ENCODE measurements at regions not wholly inside any gene's neighbourhood (a gene's known extent, or its start where the extent isn't known, plus 50 kb on each side); places are given as distances from the start of the nearest gene placed in this dataset.

DNA sequence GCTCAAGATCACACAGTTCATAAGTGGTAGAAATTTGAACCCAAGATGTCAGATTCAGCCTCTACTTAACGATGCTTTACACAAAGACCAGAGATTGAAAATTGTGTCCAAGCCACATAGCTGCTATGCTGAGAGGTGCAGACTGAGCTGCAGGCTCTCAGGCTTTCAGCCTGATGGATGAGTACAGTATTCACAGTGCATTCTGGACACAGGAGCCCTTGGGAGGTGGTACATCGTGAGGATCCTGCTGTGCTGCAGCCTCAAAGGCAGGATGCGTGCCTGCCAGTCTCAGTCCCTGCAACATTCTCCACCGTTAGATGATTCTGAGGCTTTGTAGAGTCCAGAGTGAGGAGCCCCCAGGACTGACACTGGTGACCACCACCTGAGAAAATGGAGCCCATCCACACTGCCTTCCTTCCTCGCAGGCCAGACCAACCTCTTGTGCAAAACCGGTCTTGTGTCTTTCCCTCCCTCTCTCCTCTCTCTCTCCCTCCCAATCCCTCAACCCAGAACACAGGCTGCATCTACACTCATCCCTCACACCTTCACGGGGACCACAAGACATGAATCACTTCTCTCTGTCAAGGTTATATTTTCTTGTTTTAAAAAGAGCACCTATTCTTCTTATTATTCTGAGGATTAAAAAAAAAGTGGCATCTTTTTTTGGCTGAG lies 203.4 kb upstream of the ZNF507 start:
- DNase-seq, result no peak

DNA sequence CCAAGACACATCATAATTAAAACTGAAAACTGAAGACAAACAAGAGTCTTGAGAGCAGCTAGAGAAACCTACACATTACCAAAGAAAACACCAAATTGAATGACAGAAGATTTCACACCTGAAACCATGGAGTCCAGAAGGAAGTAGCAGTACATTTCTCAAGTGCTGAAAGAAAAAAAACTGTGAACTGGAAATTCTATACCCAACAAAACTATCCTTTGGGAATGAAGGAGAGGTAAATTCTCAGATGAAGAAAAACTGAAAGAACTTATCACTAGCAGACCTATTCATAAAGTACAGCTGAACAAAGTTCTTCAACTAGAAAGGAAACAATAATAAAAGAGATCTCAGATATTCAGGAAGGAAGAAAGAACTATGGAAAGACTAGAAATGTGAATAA lies 198.7 kb upstream of the ZNF507 start:
- no peak for DNase-seq

DNA sequence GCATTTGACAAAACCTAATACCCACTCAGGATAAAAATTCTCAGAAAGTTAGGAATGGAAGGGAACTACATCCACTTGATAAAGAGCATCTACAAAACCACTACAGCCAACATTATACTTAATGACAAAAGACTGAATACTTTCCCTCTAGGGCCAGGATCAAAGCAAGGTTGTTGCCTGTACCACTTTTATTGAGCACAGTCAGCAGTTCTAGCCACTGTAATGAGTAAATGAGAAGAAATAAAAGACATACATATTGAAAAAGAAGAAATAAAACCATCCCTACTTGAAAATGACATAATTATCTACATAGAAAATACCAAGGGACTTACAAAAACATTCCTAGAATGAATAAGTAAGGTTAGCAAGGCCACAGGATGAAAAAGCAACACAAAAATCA lies 194.8 kb upstream of the ZNF507 start:
- DNase-seq, result no peak

DNA sequence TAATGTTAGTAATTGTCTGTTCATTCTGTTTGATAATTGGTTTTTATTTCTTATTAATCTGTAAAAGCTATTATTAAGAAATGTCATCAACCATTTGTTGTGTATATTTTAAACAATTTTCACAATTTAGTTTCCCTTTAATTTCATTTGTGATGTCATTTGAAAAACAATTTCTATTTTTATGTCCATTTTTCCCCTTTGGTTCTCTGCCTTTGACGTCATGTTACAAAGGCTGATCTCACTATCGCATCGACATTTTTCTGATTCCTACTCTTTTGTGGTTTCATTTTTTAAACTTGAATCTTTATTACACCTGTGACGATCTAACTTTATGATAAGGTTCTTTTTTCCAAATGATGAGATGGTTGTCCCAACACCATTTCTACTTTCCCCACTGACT lies 191.0 kb upstream of the ZNF507 start:
- no peak for DNase-seq

DNA sequence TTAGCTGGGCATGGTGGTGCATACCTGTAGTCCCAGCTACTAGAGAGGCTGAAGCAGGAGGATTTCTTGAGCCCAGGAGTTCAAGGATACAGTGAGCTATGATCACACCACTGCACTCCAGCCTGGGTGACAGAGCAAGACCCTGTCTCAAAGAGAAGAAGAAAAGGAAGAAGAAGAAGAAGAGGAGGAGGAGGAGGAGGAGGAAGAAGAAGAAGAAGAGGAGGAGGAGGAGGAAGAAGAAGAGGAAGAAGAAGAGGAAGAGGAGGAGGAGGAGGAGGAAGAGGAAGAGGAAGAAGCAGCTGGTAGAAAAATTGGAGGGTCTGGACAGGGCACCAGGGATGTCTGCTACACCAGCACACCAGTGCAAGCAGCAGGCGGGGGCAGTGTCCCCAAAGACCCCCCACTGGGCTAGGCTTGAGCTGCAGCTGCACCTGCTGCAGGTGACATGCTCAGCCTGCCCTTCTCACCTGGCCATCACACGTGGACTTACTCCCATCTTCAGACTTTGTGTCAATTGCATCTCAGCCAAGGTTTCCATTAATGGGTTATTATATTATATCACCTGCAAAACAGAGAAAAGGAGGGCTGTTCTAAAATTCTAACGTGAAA lies 180.9 kb upstream of the ZNF507 start:
- no peak for DNase-seq

DNA sequence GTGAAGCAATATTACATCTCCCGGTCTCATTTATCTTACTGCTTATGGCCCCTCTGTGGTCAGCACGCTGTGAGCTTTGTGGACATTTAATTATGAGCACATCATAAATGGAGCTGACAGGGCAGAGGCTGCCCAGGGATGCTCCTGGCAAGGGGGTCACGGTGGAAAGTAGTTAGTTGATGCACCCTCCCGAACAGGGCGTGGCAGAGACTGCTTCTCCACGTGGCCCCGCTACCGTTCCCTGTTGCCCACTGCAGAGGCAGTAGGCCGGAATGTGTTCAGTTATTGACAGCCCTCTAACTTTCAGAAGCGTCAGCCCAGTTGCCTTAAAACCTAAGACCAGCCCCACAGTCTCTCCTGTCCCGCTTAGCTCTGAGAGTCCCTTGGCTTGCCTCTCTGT lies 180.3 kb upstream of the ZNF507 start:
- DNase-seq, result no peak

DNA sequence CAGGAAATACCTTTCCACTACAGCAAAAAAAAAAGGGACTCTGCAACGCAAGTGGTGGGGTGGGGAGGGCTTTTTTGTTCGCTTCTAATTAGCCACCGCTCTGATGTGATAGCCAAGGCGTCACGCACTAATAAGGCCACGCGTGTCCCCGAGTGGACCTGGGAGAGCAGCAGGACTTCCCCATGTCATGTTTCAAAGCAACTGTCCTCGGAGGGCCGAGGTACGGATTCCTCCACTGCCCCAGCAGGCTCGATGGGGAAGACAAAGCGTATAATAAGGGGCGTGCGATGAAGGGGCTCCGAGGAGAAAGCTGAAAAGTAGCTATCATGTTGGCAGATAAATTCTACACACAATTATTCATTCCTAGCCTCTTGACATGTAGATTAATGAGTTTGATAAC lies 179.7 kb upstream of the ZNF507 start:
- no peak for DNase-seq

DNA sequence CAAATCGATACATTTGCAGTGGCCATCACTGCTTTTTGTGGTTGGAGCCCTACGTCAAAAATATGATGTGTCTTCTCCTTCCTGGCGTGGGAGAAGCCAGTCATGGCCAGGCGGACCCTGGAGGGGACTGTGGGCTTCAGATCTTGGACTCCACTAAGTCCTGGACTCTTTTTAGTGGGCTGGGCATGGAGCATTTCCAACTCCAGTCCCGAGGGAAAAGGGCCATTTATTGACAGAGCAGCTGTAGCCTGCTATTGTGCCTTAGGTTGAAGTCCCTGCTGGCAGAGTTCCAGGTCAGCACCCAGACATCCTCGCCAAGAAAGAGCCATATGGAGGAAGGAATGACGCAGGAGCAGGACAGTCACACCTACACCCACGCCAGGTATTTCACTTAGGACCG lies 179.2 kb upstream of the ZNF507 start:
- no peak for DNase-seq

DNA sequence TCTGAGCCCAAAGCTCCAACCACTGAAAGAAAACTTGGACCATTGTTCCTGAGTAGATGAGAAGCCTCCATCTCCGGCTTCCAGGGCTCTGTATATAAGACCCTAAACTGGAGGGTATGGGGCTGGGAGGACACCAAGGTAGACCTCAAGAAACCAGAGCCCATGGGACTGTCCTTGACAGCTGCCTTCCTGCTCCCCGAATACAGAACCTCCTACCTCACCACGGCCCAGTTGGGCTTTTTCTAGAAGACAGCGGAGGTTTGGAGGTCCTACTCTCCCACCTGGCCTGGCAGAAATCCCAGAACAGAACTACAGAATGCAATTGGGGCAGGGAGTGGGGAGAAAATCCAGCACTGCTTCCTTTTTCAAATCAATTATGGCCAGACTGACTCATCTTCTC lies 177.3 kb upstream of the ZNF507 start:
- DNase-seq, result no peak

DNA sequence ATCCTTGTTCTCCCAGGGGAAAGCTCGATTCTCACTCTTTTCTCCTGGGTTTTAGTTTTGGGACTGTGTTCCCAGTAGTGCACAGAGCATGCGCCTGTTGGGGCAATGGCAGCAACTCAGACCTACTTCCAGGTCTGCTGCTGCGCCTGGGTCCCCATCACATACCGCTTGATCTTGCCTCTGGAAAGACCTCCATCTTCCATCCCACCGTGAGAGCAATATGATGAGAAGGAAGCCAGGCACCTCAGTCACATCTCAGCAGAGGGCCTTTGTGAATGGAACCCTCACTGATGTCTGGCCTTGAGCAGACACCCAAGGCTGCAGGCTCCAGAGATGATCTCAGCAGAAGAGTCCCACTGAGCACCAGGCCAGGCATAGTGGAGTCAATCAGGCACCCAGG lies 176.8 kb upstream of the ZNF507 start:
- no peak for DNase-seq

DNA sequence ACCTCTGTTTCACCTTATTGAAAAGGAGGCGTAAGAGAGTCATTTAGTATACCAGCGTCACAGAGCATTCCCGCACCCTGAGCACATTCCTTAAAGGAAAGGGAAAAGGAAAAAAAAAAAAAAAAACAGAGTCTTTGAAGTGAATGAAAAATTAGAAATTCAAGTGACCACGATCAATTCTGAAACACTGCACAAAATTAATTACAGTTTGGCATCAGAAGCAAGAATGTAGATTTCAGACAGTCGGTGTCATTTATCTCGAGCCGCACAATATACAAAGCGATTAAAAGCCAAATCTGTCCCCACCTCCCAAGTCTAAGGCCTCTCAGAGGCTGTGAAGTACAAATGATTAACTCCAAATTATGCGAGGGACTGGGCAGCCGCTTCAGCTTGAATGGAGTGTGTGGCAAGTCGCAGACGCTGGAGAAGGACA lies 173.7 kb upstream of the ZNF507 start:
- DNase-seq, result no peak

DNA sequence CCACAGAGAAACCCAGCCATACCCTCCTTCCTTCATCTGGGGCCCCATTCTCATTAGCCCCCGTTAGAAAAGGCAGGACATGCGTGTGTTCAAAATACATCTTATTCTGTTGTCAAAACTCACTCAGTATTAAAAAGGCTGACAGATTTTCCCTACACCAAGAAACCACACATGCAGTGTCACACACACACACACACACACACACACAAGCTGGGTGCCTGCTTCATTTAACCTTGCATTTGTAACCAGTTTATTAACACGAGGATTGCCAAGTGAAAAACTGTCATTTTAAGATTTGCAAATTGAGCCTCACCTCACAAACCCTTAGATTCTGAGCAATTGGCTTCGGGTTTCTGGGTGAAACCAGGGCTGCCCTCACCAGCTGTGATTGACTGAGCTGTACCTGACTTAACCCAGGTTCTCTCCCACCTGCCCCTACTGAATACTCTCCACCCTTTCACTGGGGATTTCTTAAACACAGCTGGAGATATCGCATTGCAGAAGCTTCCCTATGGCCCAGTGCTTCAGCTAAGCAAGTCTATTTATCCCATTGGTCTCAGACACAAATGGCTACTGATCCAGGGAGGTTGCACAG lies 172.7 kb upstream of the ZNF507 start:
- DNase-seq, result no peak

DNA sequence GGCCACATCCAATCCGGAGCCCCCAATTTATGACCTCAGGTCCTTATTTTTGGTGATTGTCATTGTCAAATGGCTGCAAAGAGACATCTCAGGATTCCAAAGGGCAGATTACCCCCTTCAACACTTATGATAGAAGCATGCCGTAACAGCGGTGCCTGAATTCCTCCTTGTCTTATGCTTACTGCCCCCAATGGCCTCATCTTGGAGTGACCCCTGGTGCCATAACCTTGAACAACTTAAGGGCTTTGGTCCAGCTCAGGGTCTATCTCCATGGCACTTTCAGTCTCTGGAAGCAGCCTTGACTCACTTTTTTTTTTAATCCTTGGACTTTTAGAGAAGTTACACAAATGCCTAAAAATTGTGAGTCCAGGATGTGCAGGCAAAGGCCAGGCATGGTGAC lies 171.6 kb upstream of the ZNF507 start:
- no peak for DNase-seq

DNA sequence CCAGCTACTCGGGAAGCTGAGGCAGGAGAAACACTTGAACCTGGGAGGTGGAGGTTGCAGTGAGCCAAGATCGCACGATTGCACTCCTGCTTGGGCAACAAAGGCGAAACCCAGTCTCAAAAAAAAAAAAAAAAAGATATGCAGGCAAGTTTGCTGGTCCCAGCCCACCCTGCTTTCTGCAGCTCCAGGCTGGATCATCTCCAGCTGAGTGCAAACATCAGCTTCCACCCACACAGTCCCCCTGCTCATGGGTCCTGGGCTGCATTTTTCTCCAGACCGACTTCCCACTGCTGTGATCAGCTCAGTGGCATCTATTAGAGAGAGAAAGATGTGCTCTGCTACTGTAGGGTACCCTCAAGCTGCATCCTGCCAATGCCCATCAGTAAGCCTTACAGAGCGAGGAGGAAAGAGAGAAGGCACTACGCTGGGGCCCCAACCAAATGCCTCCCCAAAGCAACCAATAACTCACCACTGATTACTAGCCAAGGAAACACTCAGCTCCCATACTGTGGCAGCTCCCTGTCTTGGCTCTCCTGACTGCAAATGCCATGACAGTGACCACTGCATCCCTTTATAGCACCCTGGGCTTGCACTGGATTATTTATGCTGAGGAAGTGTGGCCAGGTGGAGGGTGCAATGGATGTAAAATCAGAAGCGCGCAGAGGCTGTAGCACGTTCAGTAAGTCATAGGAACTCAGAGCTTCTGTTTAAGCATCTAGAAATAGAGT lies 170.9 kb upstream of the ZNF507 start:
- no peak for DNase-seq

DNA sequence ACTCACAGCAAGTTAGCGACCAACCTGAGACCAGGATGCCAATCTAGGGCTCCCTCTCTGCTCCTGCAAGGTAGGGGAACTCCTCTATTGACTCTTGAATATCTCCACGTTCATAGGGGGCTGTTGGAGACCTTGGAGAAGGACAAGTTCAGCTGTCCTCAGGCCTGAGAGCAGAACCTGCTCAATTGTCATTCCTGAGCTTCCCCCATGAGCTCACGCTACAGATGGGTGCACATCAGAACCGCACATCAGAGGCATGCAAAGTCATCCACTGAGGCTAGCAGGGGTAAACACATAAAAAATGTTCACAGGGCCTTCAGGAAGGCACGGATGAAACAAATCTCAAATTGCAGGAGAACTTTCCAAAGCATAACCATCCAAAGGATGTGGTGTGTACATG lies 168.8 kb upstream of the ZNF507 start:
- no peak for DNase-seq

DNA sequence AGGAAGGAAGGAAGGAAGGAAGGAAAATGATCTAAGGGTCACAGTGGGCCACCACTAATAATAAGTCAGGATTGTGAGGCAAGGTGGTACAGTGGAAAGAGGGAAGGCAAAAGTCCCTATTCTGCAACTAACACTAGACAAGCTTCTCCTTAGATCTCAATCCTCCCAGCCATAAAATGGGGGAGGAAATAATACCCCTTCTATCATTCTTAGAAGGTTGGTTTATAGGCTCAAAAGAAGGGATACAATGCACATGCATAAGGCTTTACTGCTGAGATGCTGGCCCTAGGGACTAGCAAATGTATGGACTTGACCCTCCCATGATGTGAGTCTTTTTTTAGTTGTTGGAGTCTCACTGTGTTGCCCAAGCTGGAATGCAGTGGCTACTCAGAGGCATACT lies 167.7 kb upstream of the ZNF507 start:
- no peak for DNase-seq

DNA sequence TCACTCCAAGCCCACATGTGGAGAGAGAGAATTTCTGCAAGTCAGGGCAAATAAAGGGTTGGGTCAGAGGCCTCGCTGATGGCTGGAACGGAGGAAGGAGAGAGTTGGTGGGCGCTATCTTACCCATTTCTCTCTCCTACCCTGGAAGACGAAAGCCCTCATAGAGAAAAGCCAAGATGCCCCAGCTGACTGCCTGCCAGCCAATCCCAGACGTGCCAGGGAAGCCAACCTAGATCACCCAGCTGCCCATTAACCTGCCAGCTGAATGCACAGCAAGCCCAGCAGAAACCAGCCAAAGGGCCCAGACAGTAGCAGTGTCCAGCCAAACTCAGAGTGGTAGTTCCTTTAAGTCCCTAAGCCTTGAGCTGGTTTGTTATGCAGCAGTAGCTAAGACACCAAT lies 167.0 kb upstream of the ZNF507 start:
- DNase-seq, result no peak

DNA sequence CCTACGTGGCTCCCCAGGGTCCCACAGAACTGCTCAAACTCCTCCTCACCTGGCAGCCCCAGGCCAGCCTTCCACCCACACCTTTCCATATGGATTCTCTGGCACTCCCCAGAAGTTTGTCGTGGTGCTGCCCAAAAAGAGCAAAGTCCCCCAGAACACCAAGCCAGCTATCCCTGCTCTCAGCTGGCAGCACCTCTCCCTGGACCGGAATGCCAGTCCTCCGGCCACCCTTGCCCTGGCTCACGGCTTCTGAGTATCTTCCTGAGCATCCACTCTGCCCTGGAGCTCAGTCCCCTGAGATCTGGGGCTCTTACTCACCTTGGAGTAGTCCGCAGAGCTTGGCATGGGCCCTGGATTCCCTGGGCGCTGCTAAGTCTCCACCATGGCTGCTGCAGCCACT lies 166.5 kb upstream of the ZNF507 start:
- DNase-seq, result no peak

DNA sequence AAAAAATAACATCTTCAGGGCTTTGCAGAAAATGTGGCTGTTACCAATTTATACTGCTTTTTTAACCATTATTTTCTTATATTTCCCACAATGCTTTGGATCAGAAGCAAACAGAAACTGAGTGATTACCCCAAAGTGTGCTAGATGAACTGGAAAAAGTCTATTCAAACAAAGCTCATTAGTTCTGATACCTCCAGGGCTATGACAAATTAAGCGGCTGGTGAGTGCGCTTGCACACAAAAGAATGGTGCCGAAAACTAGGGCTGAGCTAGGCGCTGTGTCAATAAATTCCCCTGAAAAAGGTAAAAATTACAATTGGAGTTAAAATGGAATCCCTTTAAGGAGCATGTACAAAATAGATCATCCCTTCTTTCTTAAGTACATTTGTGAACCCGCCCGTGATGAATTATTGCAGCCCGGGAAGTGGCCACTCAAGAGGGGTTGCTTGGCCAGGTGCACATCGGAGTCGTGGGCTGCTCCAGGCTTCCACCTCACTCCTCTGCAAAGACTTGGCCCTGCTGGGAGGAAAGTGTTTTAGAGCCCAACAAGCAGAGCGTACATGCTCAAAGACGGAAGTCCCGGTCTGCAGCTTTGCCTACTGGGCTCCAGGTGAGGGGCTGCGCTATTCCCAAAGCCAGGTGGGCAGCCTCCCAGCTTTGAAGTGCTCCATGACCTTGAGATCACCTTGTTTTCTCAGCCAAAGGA lies 164.0 kb upstream of the ZNF507 start:
- no peak for DNase-seq

DNA sequence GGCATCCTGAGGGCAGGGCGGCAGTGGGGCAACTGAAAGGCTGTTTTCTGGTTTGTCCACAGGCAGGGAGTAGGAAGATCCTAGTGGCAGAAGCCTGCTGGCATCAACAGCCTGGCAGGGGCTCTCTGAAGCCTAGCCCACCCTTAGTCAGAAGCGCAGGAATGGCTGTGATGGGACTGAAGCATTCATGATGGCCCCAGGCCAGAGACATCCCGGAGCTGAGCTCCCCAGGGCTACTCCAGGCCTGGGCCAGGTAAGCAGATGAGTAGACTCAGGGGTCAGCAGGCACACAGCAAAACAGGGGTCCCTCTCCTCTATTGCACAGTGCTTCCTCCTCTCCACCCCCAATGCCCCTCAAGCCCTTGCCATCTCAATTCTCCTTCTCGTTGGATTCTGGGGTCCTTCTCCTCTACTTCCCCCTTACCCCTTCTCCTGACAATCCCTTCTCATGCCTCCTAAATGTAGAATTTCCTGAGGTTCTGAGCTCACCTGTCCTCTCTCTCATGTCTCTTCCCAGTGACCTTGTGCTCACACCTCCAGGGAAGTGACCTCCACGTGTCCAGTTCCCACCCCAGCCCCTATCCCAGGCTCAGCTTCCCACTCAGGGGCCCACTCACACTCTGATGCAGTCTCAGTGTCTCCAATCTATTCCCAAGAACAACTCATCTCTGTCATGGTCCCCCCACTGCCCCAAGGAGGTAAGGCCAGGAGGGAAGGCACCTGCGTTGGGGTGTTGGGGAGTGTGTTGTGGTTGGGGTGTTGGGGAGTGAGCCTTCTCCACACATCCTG lies 158.7 kb upstream of the ZNF507 start:
- DNase-seq, result no peak

DNA sequence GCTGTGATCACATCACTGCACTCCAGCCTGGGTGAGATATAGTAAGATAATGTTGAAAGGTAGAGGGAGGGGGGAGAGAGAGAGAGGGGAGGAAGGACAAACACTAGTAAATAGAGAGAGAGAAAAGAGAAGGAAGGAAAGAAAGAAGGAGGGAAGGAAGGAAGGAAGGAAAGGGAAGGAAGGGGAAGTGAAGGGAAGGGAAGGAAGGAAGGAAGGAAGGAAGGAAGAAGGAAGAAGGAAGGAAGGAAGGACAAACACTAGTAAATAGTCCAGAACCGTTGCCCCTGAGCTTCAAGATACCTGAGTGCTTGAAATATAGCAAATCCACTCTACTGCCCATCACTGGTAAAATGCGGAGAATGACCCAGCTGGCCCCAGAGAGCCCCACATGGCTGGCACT lies 156.5 kb upstream of the ZNF507 start:
- no peak for DNase-seq

DNA sequence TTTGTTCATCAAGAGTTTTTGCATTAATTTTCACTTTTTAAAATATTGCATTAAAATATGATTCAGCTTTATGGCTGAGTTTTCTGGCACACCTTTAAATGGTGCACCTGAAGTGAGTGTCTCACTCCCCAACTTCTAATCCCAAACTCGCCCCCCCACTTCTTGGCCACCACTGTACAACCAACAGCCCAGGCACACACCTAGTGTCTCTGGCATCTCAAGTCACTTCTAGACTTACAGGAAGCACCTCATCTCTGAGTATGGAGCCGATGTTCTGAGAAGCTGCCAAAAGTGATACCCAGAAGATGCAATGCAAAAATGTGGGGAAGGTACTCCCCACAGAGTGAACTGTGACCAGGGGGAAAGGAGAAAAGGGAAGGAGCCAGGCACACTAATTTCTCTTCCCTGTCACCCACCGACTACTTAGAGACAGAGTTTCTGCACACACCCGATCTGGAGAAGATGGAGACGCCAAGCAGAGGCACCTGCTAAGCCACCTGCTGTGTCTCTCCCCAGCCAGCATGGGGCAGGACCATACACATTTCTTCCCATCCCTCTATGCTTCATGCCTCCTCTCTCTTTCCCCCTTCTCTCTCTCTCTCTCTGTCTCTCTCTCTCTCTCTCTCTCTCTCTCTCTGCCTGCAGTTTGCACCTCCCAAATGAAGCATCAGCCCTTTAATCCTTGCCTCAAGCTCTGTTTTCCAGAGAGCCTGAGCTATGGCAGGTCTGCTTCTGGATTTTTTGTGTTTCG lies 155.3 kb upstream of the ZNF507 start:
- DNase-seq, result no peak
